MG63 (cell line): ENCODE measurements at regions not wholly inside any gene's neighbourhood (a gene's known extent, or its start where the extent isn't known, plus 50 kb on each side); places are given as distances from the start of the nearest gene placed in this dataset.

Experiments
- DNase-seq: peaks from one replicate; pipeline ENCODE4 v3.0.0-alpha.2; 2020
- H3K27me3 ChIP-seq: fragments of 250-450 bp; sonication (Bioruptor Pico); 2 replicates; pipeline ENCODE4 v1.5.1; 2020; ENCODE audit warnings: mild to moderate bottlenecking, moderate library complexity
- H3K36me3 ChIP-seq: fragments of 250-450 bp; sonication (Bioruptor Pico); 2 replicates; pipeline ENCODE4 v1.5.1; 2020; ENCODE audit warnings: mild to moderate bottlenecking, moderate library complexity
- H3K4me3 ChIP-seq: fragments of 250-450 bp; sonication (Bioruptor Pico); 2 replicates; pipeline ENCODE4 v1.5.1; 2020; ENCODE audit warnings: mild to moderate bottlenecking, moderate library complexity
- H3K9me3 ChIP-seq: fragments of 250-450 bp; sonication (Bioruptor Pico); 2 replicates; pipeline ENCODE4 v1.5.1; 2020; ENCODE audit warnings: mild to moderate bottlenecking, moderate library complexity

- Histone ChIP-seq H3K36me3 (no peaks in the 10 kb centered on the region), H3K4me3 (no peak overlapping the region), H3K9me3 (peaks cover 2% of the 10 kb centered on the region; the same call in 1 of the 2 replicates), H3K27me3 (peaks cover 3% of the 10 kb centered on the region; the same call in 1 of the 2 replicates)
- no peak for DNase-seq
Measured at GRCh38 chr1:25113731-25114130, 118.6 kb downstream of the SYF2 start.

GRCh38 chr1:25113086-25113485, 119.2 kb downstream of the SYF2 start:
- no peak for DNase-seq
- Histone ChIP-seq H3K9me3 (peaks cover 2% of the 10 kb centered on the region; the same call in 1 of the 2 replicates), H3K36me3 (no peaks in the 10 kb centered on the region), H3K4me3 (no peak overlapping the region), H3K27me3 (peaks cover 3% of the 10 kb centered on the region; the same call in 1 of the 2 replicates)

GRCh38 chr1:25112400-25112799, 119.9 kb downstream of the SYF2 start:
- Histone ChIP-seq H3K9me3 (peaks cover 2% of the 10 kb centered on the region; the same call in 1 of the 2 replicates), H3K27me3 (peaks cover 3% of the 10 kb centered on the region; the same call in 1 of the 2 replicates), H3K36me3 (no peaks in the 10 kb centered on the region), H3K4me3 (no peak overlapping the region)
- DNase-seq, result no peak

GRCh38 chr1:25111706-25112105, 120.6 kb downstream of the SYF2 start:
- Histone ChIP-seq H3K4me3 (no peak overlapping the region), H3K9me3 (peaks cover 2% of the 10 kb centered on the region; the same call in 1 of the 2 replicates), H3K27me3 (peaks cover 3% of the 10 kb centered on the region; the same call in 1 of the 2 replicates), H3K36me3 (no peaks in the 10 kb centered on the region)
- DNase-seq, result peak; percentile 15

- no peak for DNase-seq
- no peaks in the 10 kb centered on the region for H3K36me3 ChIP-seq
- H3K4me3 ChIP-seq, result no peak overlapping the region
- peaks cover 2% of the 10 kb centered on the region; the same call in 1 of the 2 replicates for H3K9me3 ChIP-seq
- H3K27me3 ChIP-seq, result peaks cover 3% of the 10 kb centered on the region; the same call in 1 of the 2 replicates
Measured at GRCh38 chr1:25110485-25110884, 121.8 kb downstream of the SYF2 start.

- H3K4me3 ChIP-seq, result no peak overlapping the region
- H3K9me3 ChIP-seq, result peaks cover 2% of the 10 kb centered on the region; the same call in 1 of the 2 replicates
- no peaks in the 10 kb centered on the region for H3K36me3 ChIP-seq
- H3K27me3 ChIP-seq, result peaks cover 3% of the 10 kb centered on the region; the same call in 1 of the 2 replicates
- DNase-seq, result no peak
Measured at GRCh38 chr1:25110036-25110435, 122.3 kb downstream of the SYF2 start.

GRCh38 chr1:25109531-25109951, 122.8 kb downstream of the SYF2 start:
- no peak for DNase-seq
- no peaks in the 10 kb centered on the region for H3K27me3 ChIP-seq
- no peaks in the 10 kb centered on the region for H3K36me3 ChIP-seq
- no peak overlapping the region for H3K4me3 ChIP-seq
- peaks cover 2% of the 10 kb centered on the region; the same call in 1 of the 2 replicates for H3K9me3 ChIP-seq

- Histone ChIP-seq H3K4me3 (no peak overlapping the region), H3K36me3 (no peaks in the 10 kb centered on the region), H3K27me3 (no peaks in the 10 kb centered on the region), H3K9me3 (peaks cover 2% of the 10 kb centered on the region; the same call in 1 of the 2 replicates)
- DNase-seq, result no peak
Measured at GRCh38 chr1:25107643-25108010, 124.7 kb downstream of the SYF2 start.

- peaks cover 2% of the 10 kb centered on the region; the same call in 1 of the 2 replicates for H3K9me3 ChIP-seq
- DNase-seq, result no peak
- no peak overlapping the region for H3K4me3 ChIP-seq
- H3K27me3 ChIP-seq, result no peaks in the 10 kb centered on the region
- no peaks in the 10 kb centered on the region for H3K36me3 ChIP-seq
Measured at GRCh38 chr1:25106976-25107642, 125.2 kb downstream of the SYF2 start.

- H3K9me3 ChIP-seq, result peaks cover 2% of the 10 kb centered on the region; the same call in 1 of the 2 replicates
- no peak overlapping the region for H3K4me3 ChIP-seq
- H3K36me3 ChIP-seq, result no peaks in the 10 kb centered on the region
- H3K27me3 ChIP-seq, result no peaks in the 10 kb centered on the region
- peak; percentile 29 for DNase-seq
Measured at GRCh38 chr1:25106352-25106751, 126.0 kb downstream of the SYF2 start.

- Histone ChIP-seq H3K36me3 (no peaks in the 10 kb centered on the region), H3K9me3 (peaks cover 2% of the 10 kb centered on the region; the same call in 1 of the 2 replicates), H3K27me3 (no peaks in the 10 kb centered on the region), H3K4me3 (no peak overlapping the region)
- no peak for DNase-seq
Measured at GRCh38 chr1:25105836-25106235, 126.5 kb downstream of the SYF2 start.

- H3K27me3 ChIP-seq, result no peaks in the 10 kb centered on the region
- H3K4me3 ChIP-seq, result no peak overlapping the region
- no peak for DNase-seq
- peaks cover 2% of the 10 kb centered on the region; the same call in 1 of the 2 replicates for H3K9me3 ChIP-seq
- no peaks in the 10 kb centered on the region for H3K36me3 ChIP-seq
Measured at GRCh38 chr1:25104932-25105561, 127.3 kb downstream of the SYF2 start.

- Histone ChIP-seq H3K4me3 (no peak overlapping the region), H3K27me3 (no peaks in the 10 kb centered on the region), H3K9me3 (no peaks in the 10 kb centered on the region), H3K36me3 (no peaks in the 10 kb centered on the region)
- DNase-seq, result no peak
Measured at GRCh38 chr1:25103164-25103795, 129.0 kb downstream of the SYF2 start.

GRCh38 chr1:25100151-25100833, 132.0 kb downstream of the SYF2 start:
- Histone ChIP-seq H3K36me3 (no peaks in the 10 kb centered on the region), H3K4me3 (no peak overlapping the region), H3K9me3 (no peaks in the 10 kb centered on the region; the same call in 1 of the 2 replicates), H3K27me3 (no peaks in the 10 kb centered on the region)
- DNase-seq, result no peak

- H3K27me3 ChIP-seq, result no peaks in the 10 kb centered on the region
Measured at GRCh38 chr1:25099343-25099951, 132.9 kb downstream of the SYF2 start.

GRCh38 chr1:25098717-25099116, 133.6 kb downstream of the SYF2 start:
- DNase-seq, result no peak
- H3K9me3 ChIP-seq, result no peaks in the 10 kb centered on the region; the same call in 1 of the 2 replicates
- H3K4me3 ChIP-seq, result no peak overlapping the region
- H3K27me3 ChIP-seq, result no peaks in the 10 kb centered on the region
- H3K36me3 ChIP-seq, result no peaks in the 10 kb centered on the region

More at GRCh38 chr1:25099343-25099951, 132.9 kb downstream of the SYF2 start:
- Histone ChIP-seq H3K9me3 (no peaks in the 10 kb centered on the region; the same call in 1 of the 2 replicates), H3K36me3 (no peaks in the 10 kb centered on the region), H3K4me3 (no peak overlapping the region)
- no peak for DNase-seq
